GM21390 (cell line): ENCODE measurements at regions not wholly inside any gene's neighbourhood (a gene's known extent, or its start where the extent isn't known, plus 50 kb on each side); places are given as distances from the start of the nearest gene placed in this dataset.
"Not testable (repeated sequence)": the region's sequence is repeated elsewhere in the genome, so short reads cannot be mapped to it uniquely, and the experiment has no call there.

Experiments
- ATAC-seq: cut with Tn5 transposase; IDR thresholded peaks from one replicate; pipeline ENCODE4 v1.9.1; 2021; ENCODE audit not compliant: unreplicated experiment

GRCh38 chr11:81634483-81634882 is 1099.2 kb downstream of the FAM181B start:
- no peak for ATAC-seq

GRCh38 chr11:81602508-81602907 is 1131.2 kb downstream of the FAM181B start:
- no peak for ATAC-seq

GRCh38 chr11:81596704-81597103 is 1137.0 kb downstream of the FAM181B start:
- ATAC-seq: no peak

DNA sequence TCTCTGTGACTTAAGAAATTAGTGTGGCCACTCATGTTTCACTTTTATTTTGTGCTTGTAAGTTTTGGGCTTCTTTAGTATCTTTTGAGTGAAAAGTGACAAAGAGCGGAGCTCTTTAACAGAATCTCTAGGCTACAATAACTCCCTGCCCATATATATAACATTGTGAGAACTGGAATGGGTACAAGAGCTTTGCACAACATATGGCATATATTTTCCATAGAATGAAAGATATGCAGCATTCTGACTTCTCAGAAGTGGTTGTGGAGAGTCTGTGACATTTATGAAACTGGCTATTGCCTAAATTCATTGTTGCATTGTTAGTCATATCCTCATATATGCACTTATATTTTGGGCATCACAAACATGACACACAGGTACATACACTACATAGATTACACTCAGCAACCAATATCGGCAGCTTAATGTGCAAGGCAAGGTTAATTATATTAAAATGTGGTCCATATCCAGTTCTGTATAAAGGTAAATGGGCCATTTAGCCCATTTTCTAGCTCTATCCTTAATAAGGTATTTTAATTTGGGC is 1148.2 kb downstream of the FAM181B start:
- ATAC-seq: no peak

DNA sequence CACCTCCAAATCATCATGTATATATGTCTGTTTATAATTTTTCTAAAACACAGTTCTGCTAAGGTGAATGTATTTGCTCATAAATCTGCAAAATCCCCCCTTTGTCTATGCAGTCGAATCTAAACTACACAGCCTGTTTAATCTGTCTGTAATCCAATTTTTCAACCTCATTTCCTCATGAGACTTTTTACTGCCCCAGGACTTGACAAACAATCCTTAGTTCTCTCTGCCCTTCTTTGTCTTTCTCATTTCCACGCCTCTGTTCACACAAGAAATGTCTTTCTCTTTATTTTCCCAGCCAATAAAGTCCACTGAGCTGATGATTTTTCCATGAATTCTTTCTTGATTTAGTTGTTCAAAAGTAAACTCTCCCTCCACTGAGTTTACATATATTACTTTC is 1154.3 kb downstream of the FAM181B start:
- ATAC-seq: no peak

DNA sequence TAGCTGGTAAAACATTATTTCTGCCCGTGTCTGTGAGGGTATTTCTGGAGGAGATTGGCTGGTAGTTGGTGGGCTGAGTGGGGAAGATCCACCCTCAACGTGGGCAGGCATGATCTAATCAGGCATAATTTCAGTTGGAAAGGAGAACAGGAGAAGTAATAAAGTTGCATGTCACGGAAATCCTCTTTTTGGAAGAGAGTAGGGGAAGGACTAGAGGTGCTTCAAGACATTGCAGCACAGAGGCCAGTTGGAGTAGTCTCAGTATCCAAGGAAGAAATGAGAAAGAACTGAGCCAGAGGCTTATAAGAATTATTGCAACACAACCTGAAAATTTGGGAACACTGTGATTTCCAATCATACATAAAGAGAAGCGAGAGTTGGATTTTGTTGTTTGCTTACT is 1155.1 kb downstream of the FAM181B start:
- ATAC-seq: no peak

- ATAC-seq: no peak
These were observed 1159.4 kb downstream of the FAM181B start for GRCh38 chr11:81574301-81574700.

DNA sequence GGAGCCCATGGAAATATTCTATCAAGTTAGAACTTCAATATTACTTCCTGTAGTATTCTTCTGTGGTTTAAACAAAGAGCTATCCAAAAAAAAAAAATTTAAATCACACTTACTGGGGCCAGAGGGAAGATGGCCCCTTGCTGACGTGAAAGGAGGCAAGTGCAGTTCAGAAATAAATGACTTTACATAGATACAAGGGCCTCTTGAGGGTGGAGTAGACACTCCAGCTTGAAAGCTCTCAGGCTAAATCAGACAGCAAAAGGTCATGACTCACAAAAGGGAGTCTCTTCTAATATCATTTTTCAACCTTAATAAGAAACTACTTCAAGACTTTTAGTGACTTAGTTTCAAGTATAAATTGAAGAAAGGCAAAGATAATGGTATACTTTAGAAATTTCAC is 1160.3 kb downstream of the FAM181B start:
- ATAC-seq: no peak

DNA sequence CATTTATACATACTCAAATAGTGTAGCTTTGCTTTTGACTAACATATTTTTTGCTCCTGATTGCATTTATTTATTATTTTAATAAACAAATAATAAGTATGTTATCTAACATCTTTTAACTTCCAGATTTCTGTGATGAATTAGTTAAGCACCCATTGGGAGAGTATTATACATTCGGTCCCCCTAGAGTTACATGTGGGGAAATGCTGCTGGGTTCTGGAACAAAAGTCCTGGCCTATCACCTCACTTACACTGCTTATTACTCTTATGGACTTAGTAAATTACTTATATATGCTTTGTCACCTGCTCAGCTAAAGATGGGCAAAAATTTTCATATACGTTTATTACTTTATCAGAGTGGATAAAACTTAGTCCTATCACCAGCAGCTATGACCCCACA is 1163.0 kb downstream of the FAM181B start:
- no peak for ATAC-seq

DNA sequence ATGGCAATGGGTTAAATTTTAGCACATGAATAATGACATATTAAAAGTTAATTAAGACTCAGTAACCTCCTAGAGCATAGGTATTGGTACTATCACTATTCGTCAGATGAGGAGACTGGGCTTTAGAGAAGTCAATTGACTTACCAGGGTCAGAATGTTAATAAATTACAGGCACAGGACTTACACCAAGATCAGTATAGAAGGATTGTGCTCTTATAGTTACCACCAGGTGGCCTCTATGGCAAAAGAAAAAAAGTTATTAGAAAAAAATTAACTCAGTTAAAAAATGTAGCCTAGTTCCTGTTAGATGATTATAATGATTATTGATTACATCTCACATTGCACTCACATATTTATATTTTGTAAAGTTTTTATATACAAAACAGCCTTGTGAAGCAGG is 1163.7 kb downstream of the FAM181B start:
- no peak for ATAC-seq

GRCh38 chr11:81568918-81569317 is 1164.7 kb downstream of the FAM181B start:
- no peak for ATAC-seq

- no peak for ATAC-seq
These were observed 1185.5 kb downstream of the FAM181B start for GRCh38 chr11:81548123-81548522.

DNA sequence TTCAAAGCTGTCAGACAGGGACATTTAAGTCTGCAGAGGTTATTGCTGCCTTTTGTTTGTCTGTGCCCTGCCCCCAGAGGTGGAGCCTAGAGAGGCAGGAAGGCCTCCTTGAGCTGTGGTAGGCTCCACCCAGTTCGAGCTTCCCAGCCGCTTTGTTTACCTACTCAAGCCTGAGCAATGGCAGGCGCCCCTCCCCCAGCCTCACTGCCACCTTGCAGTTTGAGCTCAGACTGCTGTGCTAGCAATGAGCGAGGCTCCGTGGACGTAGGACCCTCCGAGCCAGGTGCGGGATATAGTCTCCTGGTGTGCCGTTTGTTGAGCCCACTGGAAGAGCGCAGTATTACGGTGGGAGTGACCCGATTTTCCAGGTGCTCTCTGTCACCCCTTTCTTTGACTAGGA is 1193.9 kb downstream of the FAM181B start:
- not testable (repeated sequence) for ATAC-seq

- no peak for ATAC-seq
These were observed 1218.1 kb downstream of the FAM181B start for GRCh38 chr11:81515566-81515965.

- peak; percentile 82 for ATAC-seq
These were observed 1236.4 kb downstream of the FAM181B start for GRCh38 chr11:81497202-81497804.

DNA sequence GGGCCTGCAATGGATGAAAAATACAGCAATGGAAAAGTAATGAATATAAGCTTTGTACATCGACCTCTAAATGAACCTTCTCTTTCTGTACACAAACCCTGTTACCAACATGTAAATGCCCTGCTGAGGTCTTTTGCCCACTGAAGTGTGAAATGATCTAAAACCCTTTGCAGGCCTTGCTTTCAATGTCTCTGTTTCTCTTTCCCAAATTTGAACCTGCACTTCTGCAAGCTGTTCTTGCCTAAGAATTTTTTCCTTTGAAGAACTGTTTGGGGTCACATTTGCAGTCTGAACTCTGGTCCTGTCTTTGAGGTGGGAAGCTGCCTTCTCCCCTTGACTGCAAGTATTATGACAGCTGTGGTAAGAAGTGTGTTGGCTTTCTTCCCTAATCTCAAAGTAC is 1237.1 kb downstream of the FAM181B start:
- ATAC-seq: no peak

DNA sequence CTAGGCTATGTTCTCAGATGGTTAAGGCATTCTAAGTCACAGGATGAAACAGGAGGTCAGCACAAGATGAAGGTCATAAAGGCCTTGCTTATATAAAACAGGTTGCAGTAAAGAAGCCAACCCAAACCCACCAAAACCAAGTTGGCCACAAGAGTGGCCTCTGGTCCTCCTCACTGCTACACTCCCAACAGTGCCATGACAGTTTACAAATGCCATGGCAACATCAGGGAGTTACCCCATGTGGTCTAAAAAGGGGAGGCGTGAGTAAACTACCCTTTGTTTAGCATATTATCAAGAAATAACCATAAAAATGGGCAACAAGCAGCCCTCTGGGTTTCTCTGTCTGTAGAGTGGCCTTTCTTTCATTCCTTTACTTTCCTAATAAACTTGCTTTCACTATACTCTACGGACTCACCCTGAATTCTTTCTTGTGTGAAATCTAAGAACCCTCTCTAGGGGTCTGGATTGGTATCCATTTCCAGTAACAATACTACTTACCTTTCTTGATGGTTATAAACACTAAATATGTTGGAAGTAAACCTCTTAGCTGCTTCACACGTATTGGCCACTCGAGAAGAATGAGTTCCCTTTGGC is 1237.9 kb downstream of the FAM181B start:
- no peak for ATAC-seq

GRCh38 chr11:81494431-81494830 is 1239.2 kb downstream of the FAM181B start:
- ATAC-seq: no peak

- ATAC-seq: no peak
These were observed 1240.7 kb downstream of the FAM181B start for GRCh38 chr11:81492923-81493445.

- ATAC-seq: no peak
These were observed 1246.6 kb downstream of the FAM181B start for GRCh38 chr11:81487109-81487508.

DNA sequence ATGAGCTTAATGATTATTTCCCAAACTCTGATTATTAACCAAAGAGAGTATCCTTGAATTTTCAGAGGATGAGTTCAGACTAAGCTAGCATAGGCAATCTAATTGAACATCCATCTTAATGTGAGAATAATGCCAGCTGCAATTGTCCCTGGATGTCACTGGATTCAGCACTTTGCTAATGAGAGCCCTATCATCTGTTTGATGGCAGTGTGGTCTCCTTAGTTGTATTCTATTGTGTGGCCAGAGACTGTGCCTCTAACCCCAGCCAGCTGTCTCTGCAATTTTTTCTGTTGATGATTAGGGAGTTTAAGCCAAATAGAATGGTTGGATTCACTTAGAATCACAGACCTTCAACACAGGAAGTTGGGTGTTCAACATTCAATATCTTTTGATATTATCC is 1249.5 kb downstream of the FAM181B start:
- ATAC-seq: no peak

DNA sequence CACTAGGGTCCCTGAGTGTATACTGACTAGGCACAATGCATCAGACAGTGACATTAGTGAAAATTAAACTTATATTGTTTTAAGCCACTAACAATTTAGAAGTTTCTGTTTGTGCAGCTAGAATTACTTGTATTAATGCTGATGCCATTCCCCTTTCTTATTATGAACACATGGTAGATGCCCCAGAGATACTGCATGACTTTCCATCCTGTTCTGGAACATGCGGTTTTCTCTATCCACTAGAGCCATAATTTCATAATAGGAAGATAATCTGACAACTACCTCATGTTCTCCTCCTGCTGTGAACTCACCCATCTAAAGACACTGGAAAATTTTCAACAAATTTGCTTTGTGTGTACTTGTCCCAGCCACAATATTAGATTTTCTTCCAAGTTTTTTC is 1256.4 kb downstream of the FAM181B start:
- no peak for ATAC-seq

GRCh38 chr11:81476345-81476744 is 1257.3 kb downstream of the FAM181B start:
- ATAC-seq: no peak
